ENCODE measurements at regions not wholly inside any gene's neighbourhood (a gene's known extent, or its start where the extent isn't known, plus 50 kb on each side); places are given as distances from the start of the nearest gene placed in this dataset.

DNA sequence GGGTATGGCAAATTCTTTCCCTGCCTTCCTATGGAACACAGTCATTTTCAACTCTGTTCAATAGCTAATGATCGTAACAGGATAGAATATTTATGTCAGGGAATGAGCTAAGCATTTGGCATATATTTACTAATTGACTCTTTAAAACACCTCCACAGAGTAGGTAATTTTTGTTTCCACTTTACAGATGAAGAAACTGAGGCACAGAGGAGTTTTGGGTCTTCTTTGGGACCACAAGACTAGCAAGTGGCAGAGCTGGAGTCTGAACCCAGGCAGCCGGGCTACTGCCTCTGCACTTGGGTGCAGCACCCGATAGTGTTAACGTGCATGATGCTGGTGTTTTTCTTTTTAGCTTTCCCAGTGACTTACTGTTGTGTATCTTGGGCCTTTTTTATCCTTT lies 384.0 kb downstream of the SFMBT2 start:
- ChIA-PET CTCF (interaction anchor here (1.7 kb wide), 1 partner anchor 107 kb away, joined by 3 read pairs; no protein-coding TSS in a partner anchor), RAD21 (ENCODE audit: low non-redundant PET in 1 of 2, low total read pairs in 2 of 2, uncharacterized antibody in 2 of 2, unreplicated experiment in 2 of 2) (no interaction called here), POLR2A (no interaction called here)
- no peaks in the 10 kb centered on the region for H3K9me2 ChIP-seq (ENCODE audit: insufficient read depth)
- no peaks in the 10 kb centered on the region for H3K79me2 ChIP-seq (ENCODE audit: insufficient read depth, low read length)
- no peaks in the 10 kb centered on the region for H4K20me1 ChIP-seq (ENCODE audit: insufficient read depth)
- H3K9ac ChIP-seq (ENCODE audit: low read length) = no peak overlapping the region
- H2AFZ ChIP-seq (ENCODE audit: low read depth, low read length, poor library complexity, severe bottlenecking) = no peak overlapping the region
- H3K4me3 ChIP-seq (replicated peaks in 1 of 2; ENCODE audit: low read depth in 1 of 2, low read length in 2 of 2) = no peak overlapping the region
- ATAC-seq (no peak), DNase-seq (ENCODE audit: low read depth, low spot score) (no peak)
- no TSS peak for BruUV-seq (replicated peaks)
- no peaks in the 10 kb centered on the region for H3K36me3 ChIP-seq (ENCODE audit: control insufficient read depth in 1 of 2, insufficient read depth in 2 of 2, low read length in 2 of 2)
- TF ChIP-seq POLR2AphosphoS5 (IDR thresholded peaks at IDR 0.05; ENCODE audit: low read depth, low read length) (no peak), ELF1 (IDR thresholded peaks at IDR 0.05; ENCODE audit: borderline replicate concordance, low read depth) (no peak), CBX3 (IDR thresholded peaks at IDR 0.05; ENCODE audit: low read depth) (no peak), SP1 (IDR thresholded peaks at IDR 0.05; ENCODE audit: low read depth) (no peak), SIN3A (IDR thresholded peaks at IDR 0.05; ENCODE audit: low read depth) (no peak), CEBPB (IDR thresholded peaks at IDR 0.05; ENCODE audit: low read depth) (no peak), YY1 (IDR thresholded peaks at IDR 0.05; ENCODE audit: extremely low read depth, insufficient replicate concordance, low read depth, low read length) (no peak)
- TF ChIP-seq, protein P1, sequence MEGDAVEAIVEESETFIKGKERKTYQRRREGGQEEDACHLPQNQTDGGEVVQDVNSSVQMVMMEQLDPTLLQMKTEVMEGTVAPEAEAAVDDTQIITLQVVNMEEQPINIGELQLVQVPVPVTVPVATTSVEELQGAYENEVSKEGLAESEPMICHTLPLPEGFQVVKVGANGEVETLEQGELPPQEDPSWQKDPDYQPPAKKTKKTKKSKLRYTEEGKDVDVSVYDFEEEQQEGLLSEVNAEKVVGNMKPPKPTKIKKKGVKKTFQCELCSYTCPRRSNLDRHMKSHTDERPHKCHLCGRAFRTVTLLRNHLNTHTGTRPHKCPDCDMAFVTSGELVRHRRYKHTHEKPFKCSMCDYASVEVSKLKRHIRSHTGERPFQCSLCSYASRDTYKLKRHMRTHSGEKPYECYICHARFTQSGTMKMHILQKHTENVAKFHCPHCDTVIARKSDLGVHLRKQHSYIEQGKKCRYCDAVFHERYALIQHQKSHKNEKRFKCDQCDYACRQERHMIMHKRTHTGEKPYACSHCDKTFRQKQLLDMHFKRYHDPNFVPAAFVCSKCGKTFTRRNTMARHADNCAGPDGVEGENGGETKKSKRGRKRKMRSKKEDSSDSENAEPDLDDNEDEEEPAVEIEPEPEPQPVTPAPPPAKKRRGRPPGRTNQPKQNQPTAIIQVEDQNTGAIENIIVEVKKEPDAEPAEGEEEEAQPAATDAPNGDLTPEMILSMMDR (IDR thresholded peaks at IDR 0.05 in 2 of 3, conservative IDR thresholded peaks at IDR 0.05 in 1 of 3; ENCODE audit: borderline replicate concordance in 1 of 3, insufficient read depth in 1 of 3, low read depth in 2 of 3, low read length in 2 of 3) = no peak
- TF ChIP-seq, protein P2, sequence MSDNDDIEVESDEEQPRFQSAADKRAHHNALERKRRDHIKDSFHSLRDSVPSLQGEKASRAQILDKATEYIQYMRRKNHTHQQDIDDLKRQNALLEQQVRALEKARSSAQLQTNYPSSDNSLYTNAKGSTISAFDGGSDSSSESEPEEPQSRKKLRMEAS (IDR thresholded peaks at IDR 0.05) = no peak
- no peaks in the 10 kb centered on the region for H3K4me1 ChIP-seq (ENCODE audit: control insufficient read depth in 1 of 2, insufficient read depth in 2 of 2, low read length in 2 of 2)
- H3K4me2 ChIP-seq (ENCODE audit: low read length) = no peak overlapping the region
- no peaks in the 10 kb centered on the region for H3K27me3 ChIP-seq (ENCODE audit: insufficient read depth, low read length)
- H3K9me3 ChIP-seq (ENCODE audit: control insufficient read depth in 1 of 2, insufficient read depth in 1 of 2, low read depth in 1 of 2, low read length in 2 of 2) = no peaks in the 10 kb centered on the region
- H3K27ac ChIP-seq (ENCODE audit: low read depth, low read length) = no peak overlapping the region
- intact Hi-C loops (cut with micrococcal nuclease) = no loop called here

DNA sequence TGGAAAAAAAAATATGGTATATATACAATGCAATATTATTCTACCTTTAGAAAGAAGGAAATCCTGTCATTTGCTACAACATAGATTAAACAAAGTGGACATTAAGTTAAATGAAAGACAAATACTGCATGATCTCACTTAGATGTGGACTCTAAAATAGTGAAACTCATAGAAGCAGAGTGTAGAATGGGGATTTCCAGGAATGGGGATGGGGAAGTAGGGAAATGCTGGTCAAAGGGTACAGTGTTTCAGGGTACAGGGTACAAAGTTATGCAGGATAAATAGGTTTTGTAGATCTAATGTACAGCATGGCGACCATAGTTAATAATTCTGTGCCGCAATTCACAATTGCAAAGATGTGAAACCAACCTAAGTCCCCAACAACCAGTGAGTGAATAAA lies 385.5 kb downstream of the SFMBT2 start:
- no peak for ATAC-seq
- intact Hi-C loops (cut with micrococcal nuclease) = no loop called here
- Histone ChIP-seq H3K4me1 (ENCODE audit: control insufficient read depth in 1 of 2, insufficient read depth in 2 of 2, low read length in 2 of 2) (no peaks in the 10 kb centered on the region), H3K9me3 (ENCODE audit: control insufficient read depth in 1 of 2, insufficient read depth in 1 of 2, low read depth in 1 of 2, low read length in 2 of 2) (no peaks in the 10 kb centered on the region), H3K79me2 (ENCODE audit: insufficient read depth, low read length) (no peaks in the 10 kb centered on the region), H3K9ac (ENCODE audit: low read length) (no peak overlapping the region), H3K4me3 (replicated peaks in 1 of 2; ENCODE audit: low read depth in 1 of 2, low read length in 2 of 2) (no peak overlapping the region), H3K4me2 (ENCODE audit: low read length) (no peak overlapping the region), H3K27ac (ENCODE audit: low read depth, low read length) (no peak overlapping the region), H3K36me3 (ENCODE audit: control insufficient read depth in 1 of 2, insufficient read depth in 2 of 2, low read length in 2 of 2) (no peaks in the 10 kb centered on the region), H4K20me1 (ENCODE audit: insufficient read depth) (no peaks in the 10 kb centered on the region), H3K27me3 (ENCODE audit: insufficient read depth, low read length) (no peaks in the 10 kb centered on the region), H3K9me2 (ENCODE audit: insufficient read depth) (no peaks in the 10 kb centered on the region), H2AFZ (ENCODE audit: low read depth, low read length, poor library complexity, severe bottlenecking) (no peak overlapping the region)
- DNase-seq (ENCODE audit: low read depth, low spot score) = no peak
- ChIA-PET RAD21 (ENCODE audit: low non-redundant PET in 1 of 2, low total read pairs in 2 of 2, uncharacterized antibody in 2 of 2, unreplicated experiment in 2 of 2) (no interaction called here), CTCF (interaction anchor here (1.7 kb wide), 1 partner anchor 105 kb away, joined by 3 read pairs; no protein-coding TSS in a partner anchor), POLR2A (no interaction called here)
- no TSS peak for BruUV-seq (replicated peaks)
- TF ChIP-seq, protein P2 (IDR thresholded peaks at IDR 0.05) = no peak

Data from HCT116 (cell line).